ENCODE measurements at regions not wholly inside any gene's neighbourhood (a gene's known extent, or its start where the extent isn't known, plus 50 kb on each side); places are given as distances from the start of the nearest gene placed in this dataset.

GRCh38 chr7:67690700-67691099, 694.1 kb downstream of the TYW1 start:
- no peak for DNase-seq (ENCODE audit: low spot score)

- no peak for DNase-seq (ENCODE audit: low spot score)
Measured at GRCh38 chr7:67692425-67692824, 695.8 kb downstream of the TYW1 start.

DNA sequence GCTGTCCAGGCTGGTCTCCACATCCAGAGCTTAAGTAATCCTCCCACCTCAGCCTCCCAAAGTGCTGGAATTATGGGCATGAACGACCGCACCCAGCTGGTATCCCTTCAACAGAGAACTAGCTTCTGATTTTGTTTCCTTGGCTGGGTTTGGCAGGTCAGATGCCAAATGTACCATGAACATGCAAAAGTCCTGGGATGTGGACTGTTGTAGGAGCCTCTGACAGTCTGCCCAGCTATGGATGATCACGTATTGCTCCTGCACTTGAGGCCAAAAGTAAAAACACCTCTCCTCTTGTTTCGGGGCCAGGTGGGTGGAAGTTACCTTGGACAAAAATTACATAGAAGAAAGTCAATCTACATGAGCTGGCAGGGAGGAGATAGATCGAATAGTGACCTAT, 699.5 kb downstream of the TYW1 start:
- no peak for DNase-seq (ENCODE audit: low spot score)

DNA sequence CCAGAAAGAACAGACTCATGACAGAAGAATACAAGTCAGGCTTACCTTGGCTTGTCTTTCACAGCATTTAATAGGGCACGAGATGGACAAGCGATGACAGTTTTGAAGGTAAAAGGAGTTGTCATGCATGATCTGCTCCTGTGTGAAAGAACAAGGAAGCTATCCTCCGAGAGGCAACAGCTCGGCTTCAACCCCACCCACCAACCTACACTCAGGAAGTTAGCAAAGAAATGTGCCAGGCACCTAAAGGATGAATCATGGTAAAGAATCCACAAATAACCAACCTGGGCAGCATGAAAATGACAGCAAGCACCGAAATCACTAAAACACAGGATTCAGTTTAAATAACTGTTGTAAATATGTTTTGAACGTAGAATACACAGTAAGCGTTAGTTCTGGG, 700.2 kb downstream of the TYW1 start:
- DNase-seq (ENCODE audit: low spot score), result no peak

GRCh38 chr7:67698354-67698753, 701.7 kb downstream of the TYW1 start:
- no peak for DNase-seq (ENCODE audit: low spot score)

- no peak for DNase-seq (ENCODE audit: low spot score)
Measured at GRCh38 chr7:67705850-67706249, 709.2 kb downstream of the TYW1 start.

- DNase-seq (ENCODE audit: low spot score), result no peak
Measured at GRCh38 chr7:67711706-67712105, 715.1 kb downstream of the TYW1 start.

- no peak for DNase-seq (ENCODE audit: low spot score)
Measured at GRCh38 chr7:67713451-67714056, 716.9 kb downstream of the TYW1 start.

GRCh38 chr7:67716729-67717128, 720.1 kb downstream of the TYW1 start:
- no peak for DNase-seq (ENCODE audit: low spot score)

DNA sequence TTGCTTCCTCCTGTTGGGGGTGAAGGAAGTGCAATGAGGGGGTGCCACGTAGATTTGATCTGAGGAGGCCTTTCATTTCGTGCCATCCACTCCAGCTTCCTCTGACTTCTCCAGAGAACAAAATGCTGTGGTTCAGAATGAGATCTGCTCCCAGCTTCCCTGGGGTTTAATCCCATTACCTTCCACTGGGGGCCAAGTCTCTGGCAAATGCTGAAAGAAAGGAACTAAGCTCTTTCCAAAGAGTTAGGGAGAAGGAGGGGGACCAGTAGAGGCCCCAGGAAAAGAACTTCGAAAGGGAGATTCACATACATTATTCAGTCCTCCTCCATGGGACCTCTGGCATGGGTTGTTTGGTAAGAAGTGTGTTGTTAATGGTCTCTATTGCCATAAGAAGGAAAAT, 727.0 kb downstream of the TYW1 start:
- no peak for DNase-seq (ENCODE audit: low spot score)

- DNase-seq (ENCODE audit: low spot score), result no peak
Measured at GRCh38 chr7:67724435-67724834, 727.8 kb downstream of the TYW1 start.

- no peak for DNase-seq (ENCODE audit: low spot score)
Measured at GRCh38 chr7:67724955-67725354, 728.3 kb downstream of the TYW1 start.

DNA sequence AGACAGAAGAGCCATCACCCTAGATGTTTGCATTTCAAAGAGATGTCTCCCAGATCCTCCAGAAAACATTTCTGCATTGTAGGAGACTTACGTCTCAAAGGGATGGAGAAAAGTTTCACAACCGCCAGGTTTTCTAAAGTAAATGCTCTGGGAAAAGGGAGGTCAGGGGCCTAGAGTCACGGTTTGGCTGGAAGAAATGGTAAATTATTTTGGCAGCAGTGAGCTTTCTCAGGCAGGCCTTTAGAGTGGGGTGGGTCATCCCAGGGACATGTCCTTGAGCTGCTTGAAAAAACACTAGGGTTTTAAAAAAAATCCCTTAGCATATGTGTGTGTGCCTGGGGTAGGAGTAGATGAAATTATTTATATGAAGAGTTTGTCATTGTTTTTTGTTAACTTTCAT, 728.8 kb downstream of the TYW1 start:
- no peak for DNase-seq (ENCODE audit: low spot score)

- no peak for DNase-seq (ENCODE audit: low spot score)
Measured at GRCh38 chr7:67729771-67730170, 733.1 kb downstream of the TYW1 start.

GRCh38 chr7:67731704-67732103, 735.1 kb downstream of the TYW1 start:
- DNase-seq (ENCODE audit: low spot score), result no peak

DNA sequence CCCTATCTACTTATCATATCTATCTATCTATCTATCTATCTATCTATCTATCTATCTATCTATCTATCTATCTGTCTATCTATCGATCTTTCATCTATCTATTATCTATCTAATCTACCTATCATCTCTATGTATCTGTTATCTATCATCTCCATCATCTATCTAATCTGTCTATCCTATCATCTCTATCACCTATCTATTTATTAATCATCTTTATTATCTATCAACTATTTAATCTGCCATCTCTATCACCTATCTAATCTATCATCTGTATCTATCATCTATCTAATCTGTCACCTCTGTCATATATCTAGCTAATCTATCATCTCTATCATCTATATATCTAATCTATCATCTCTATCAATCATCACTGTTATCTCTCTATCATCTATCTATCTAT, 736.3 kb downstream of the TYW1 start:
- DNase-seq (ENCODE audit: low spot score), result no peak

DNA sequence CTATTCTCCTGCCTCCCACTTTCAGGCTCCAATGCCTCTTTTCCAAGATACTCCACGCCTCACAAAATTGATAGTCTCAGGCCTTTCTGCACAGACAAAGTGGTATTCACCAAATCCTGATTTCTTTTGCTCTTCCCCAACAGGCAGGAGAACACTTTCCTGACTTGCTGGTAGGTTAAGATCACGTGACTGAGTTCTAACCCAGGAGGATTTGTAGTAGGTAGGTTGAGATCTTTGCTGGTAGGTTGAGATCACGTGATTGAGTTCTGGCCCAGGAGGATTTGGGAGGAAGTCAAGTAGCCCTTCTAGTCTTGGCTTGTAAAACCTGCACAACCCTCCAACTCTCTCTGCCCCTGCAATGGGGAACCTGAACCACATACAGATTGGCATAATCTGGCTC, 741.5 kb downstream of the TYW1 start:
- no peak for DNase-seq (ENCODE audit: low spot score)

DNA sequence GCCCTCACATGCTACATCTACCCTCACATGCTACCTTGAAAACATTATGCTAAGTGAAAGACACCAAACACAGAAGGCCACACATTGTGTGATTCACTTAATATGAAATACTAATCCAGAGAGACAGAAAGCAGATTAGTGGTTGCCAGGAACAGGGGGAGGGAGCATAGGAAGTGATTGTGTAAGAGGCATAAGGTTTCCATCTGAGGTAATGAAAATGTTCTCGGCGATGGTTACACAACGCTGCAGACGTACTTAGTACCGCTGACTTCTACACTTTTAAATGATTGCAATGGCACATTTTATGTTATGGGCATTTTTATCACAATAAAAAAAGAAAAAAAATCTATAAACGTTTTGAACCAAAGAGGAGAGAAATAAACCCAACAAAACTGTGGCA, 742.3 kb downstream of the TYW1 start:
- DNase-seq (ENCODE audit: low spot score), result no peak

- DNase-seq (ENCODE audit: low spot score), result no peak
Measured at GRCh38 chr7:67743501-67743900, 746.9 kb downstream of the TYW1 start.

DNA sequence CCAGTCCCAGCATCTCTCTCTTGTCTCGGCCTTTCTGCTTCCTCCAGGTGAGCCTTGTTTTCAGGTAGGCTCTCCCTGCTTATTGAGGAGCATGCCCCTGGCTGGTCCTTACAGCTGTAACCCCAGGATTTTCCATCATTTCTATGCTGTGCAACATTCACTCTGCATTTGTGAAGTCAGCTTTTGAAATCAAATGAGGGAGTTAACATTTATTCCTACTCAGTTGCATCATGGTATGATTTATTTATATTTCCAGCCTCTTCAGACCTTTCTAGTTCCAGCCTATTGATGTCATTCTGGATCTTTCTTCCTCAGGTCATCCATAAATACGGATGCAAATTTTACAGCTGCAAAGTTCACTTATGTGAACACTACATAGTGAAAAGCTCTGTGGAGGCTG, 755.6 kb downstream of the TYW1 start:
- no peak for DNase-seq (ENCODE audit: low spot score)

GRCh38 chr7:67753891-67754290, 757.3 kb downstream of the TYW1 start:
- no peak for DNase-seq (ENCODE audit: low spot score)

- DNase-seq (ENCODE audit: low spot score), result no peak
Measured at GRCh38 chr7:67754651-67755050, 758.0 kb downstream of the TYW1 start.

- no peak for DNase-seq (ENCODE audit: low spot score)
Measured at GRCh38 chr7:67758551-67758950, 761.9 kb downstream of the TYW1 start.

- DNase-seq (ENCODE audit: low spot score), result no peak
Measured at GRCh38 chr7:67760971-67761370, 764.3 kb downstream of the TYW1 start.

- DNase-seq (ENCODE audit: low spot score), result no peak
Measured at GRCh38 chr7:67762516-67762915, 765.9 kb downstream of the TYW1 start.

All from COLO829 (cell line).